ENCODE measurements at regions not wholly inside any gene's neighbourhood (a gene's known extent, or its start where the extent isn't known, plus 50 kb on each side); places are given as distances from the start of the nearest gene placed in this dataset.

GRCh38 chr14:44403193-44403592, 103.9 kb downstream of the FSCB start:
- peaks cover 2% of the 10 kb centered on the region for H3K9me3 ChIP-seq (replicated peaks; ENCODE audit: control insufficient read depth, insufficient read depth, low read length)
- no TSS peak for BruUV-seq (replicated peaks)
- ChIA-PET CTCF (no interaction called here), POLR2A (no interaction called here)
- H3K79me2 ChIP-seq (ENCODE audit: control insufficient read depth, insufficient read depth, low read length): no peaks in the 10 kb centered on the region
- H2AFZ ChIP-seq (ENCODE audit: low read depth, low read length): no peak overlapping the region
- H3K36me3 ChIP-seq (ENCODE audit: control insufficient read depth in 2 of 2, extremely low read depth in 1 of 2, insufficient read depth in 2 of 2, low read length in 2 of 2): no peaks in the 10 kb centered on the region
- H3K27ac ChIP-seq (ENCODE audit: insufficient read depth, low read depth, low read length): no peak overlapping the region
- no peak for TF ChIP-seq EZH2 (IDR thresholded peaks at IDR 0.05; ENCODE audit: borderline replicate concordance, low read depth, low read length, severe bottlenecking)
- no peak for TF ChIP-seq POLR2AphosphoS5 (IDR thresholded peaks at IDR 0.05; ENCODE audit: insufficient read depth, low read depth, low read length)
- TF ChIP-seq CTCF (IDR thresholded peaks at IDR 0.05; ENCODE audit: extremely low read depth in 1 of 2, insufficient read depth in 1 of 2, low read depth in 1 of 2, low read length in 2 of 2): no peak
- no peaks in the 10 kb centered on the region for H3K27me3 ChIP-seq (ENCODE audit: control insufficient read depth in 2 of 2, insufficient read depth in 2 of 2, low read length in 2 of 2)
- no peaks in the 10 kb centered on the region for H3K4me1 ChIP-seq (ENCODE audit: control insufficient read depth, extremely low read depth, insufficient read depth, low read length)
- dilution Hi-C loops (cut with MboI; ENCODE audit: extremely low pct_ligation_motif_present, low sequenced_read_pairs) (no loop called here), intact Hi-C loops (cut with micrococcal nuclease) (no loop called here)
- no peaks in the 10 kb centered on the region for H3K9me1 ChIP-seq (replicated peaks; ENCODE audit: control insufficient read depth, extremely low read depth, insufficient read depth, low read length)
- no peak overlapping the region for H3K4me3 ChIP-seq (replicated peaks in 1 of 3; ENCODE audit: insufficient read depth in 1 of 3, low read depth in 1 of 3, low read length in 3 of 3)
- FAIRE-seq: no peak
- DNase-seq (ENCODE audit: low read depth, low spot score): no peak
- H3K9ac ChIP-seq (replicated peaks; ENCODE audit: extremely low read depth, insufficient read depth, low read length): no peak overlapping the region
- H3K4me2 ChIP-seq (ENCODE audit: insufficient read depth, low read length): no peak overlapping the region
- H4K20me1 ChIP-seq (replicated peaks; ENCODE audit: control insufficient read depth, extremely low read depth, insufficient read depth, low read length): no peaks in the 10 kb centered on the region

GRCh38 chr14:44396226-44396625, 110.9 kb downstream of the FSCB start:
- no peak overlapping the region for H3K27ac ChIP-seq (ENCODE audit: insufficient read depth, low read depth, low read length)
- no peak overlapping the region for H3K9ac ChIP-seq (replicated peaks; ENCODE audit: extremely low read depth, insufficient read depth, low read length)
- H3K4me3 ChIP-seq (replicated peaks in 1 of 3; ENCODE audit: insufficient read depth in 1 of 3, low read depth in 1 of 3, low read length in 3 of 3): no peak overlapping the region
- H2AFZ ChIP-seq (ENCODE audit: low read depth, low read length): no peak overlapping the region
- H3K27me3 ChIP-seq (ENCODE audit: control insufficient read depth in 2 of 2, insufficient read depth in 2 of 2, low read length in 2 of 2): no peaks in the 10 kb centered on the region
- dilution Hi-C loops (cut with MboI; ENCODE audit: extremely low pct_ligation_motif_present, low sequenced_read_pairs): no loop called here
- no peak overlapping the region for H3K4me2 ChIP-seq (ENCODE audit: insufficient read depth, low read length)
- TF ChIP-seq POLR2AphosphoS5 (IDR thresholded peaks at IDR 0.05; ENCODE audit: insufficient read depth, low read depth, low read length) (no peak), JUN (IDR thresholded peaks at IDR 0.05; ENCODE audit: borderline replicate concordance, insufficient read depth, insufficient read length, low read depth) (no peak)
- no TSS peak for BruUV-seq (replicated peaks)
- no peaks in the 10 kb centered on the region for H3K9me1 ChIP-seq (replicated peaks; ENCODE audit: control insufficient read depth, extremely low read depth, insufficient read depth, low read length)
- intact Hi-C loops (cut with micrococcal nuclease): no loop called here
- POLR2A ChIA-PET: no interaction called here
- no peaks in the 10 kb centered on the region for H4K20me1 ChIP-seq (replicated peaks; ENCODE audit: control insufficient read depth, extremely low read depth, insufficient read depth, low read length)
- H3K36me3 ChIP-seq (ENCODE audit: control insufficient read depth in 2 of 2, extremely low read depth in 1 of 2, insufficient read depth in 2 of 2, low read length in 2 of 2): no peaks in the 10 kb centered on the region
- CTCF ChIA-PET: no interaction called here
- H3K9me3 ChIP-seq (replicated peaks; ENCODE audit: control insufficient read depth, insufficient read depth, low read length): peaks cover 2% of the 10 kb centered on the region
- FAIRE-seq (no peak), DNase-seq (ENCODE audit: low read depth, low spot score) (no peak)
- H3K79me2 ChIP-seq (ENCODE audit: control insufficient read depth, insufficient read depth, low read length): no peaks in the 10 kb centered on the region
- H3K4me1 ChIP-seq (ENCODE audit: control insufficient read depth, extremely low read depth, insufficient read depth, low read length): no peaks in the 10 kb centered on the region

Data from endothelial cell of umbilical vein (primary cell).